Endodermal cell (in vitro differentiated cells): ENCODE measurements at regions not wholly inside any gene's neighbourhood (a gene's known extent, or its start where the extent isn't known, plus 50 kb on each side); places are given as distances from the start of the nearest gene placed in this dataset.
A peak's percentile ranks its signal among the peaks of the same experiment; 100 is the strongest.

ENCODE experiments used
- DNase-seq: peaks from one replicate; pipeline ENCODE4 v3.0.0-alpha.2; 2017
- H3K27ac ChIP-seq: 2 replicates; pipeline ENCODE4 v1.5.1; 2013; ENCODE audit warnings: mild to moderate bottlenecking, low read depth, low read length, moderate library complexity
- H3K27me3 ChIP-seq: 2 replicates; pipeline ENCODE4 v1.6.1; 2013; ENCODE audit warnings: mild to moderate bottlenecking, low read length, moderate library complexity; ENCODE audit not compliant: insufficient read depth, control insufficient read depth, poor library complexity, severe bottlenecking
- H3K36me3 ChIP-seq: 2 replicates; pipeline ENCODE4 v1.7.0; 2013; ENCODE audit warnings: mild to moderate bottlenecking, low read length, moderate library complexity; ENCODE audit not compliant: control insufficient read depth, insufficient read depth
- H3K4me1 ChIP-seq: one replicate; pipeline ENCODE4 v1.7.0; 2013; ENCODE audit warnings: low read length; ENCODE audit not compliant: control insufficient read depth, insufficient read depth
- H3K4me3 ChIP-seq: 2 replicates; pipeline ENCODE4 v1.5.1; 2013; ENCODE audit warnings: mild to moderate bottlenecking, low read length, moderate library complexity
- H3K9ac ChIP-seq: 2 replicates; pipeline ENCODE4 v1.6.1; 2013; ENCODE audit warnings: mild to moderate bottlenecking, low read length, moderate library complexity; ENCODE audit not compliant: poor library complexity, severe bottlenecking; ENCODE audit errors: extremely low read depth
- H3K9me3 ChIP-seq: 2 replicates; pipeline ENCODE4 v1.6.1; 2013; ENCODE audit warnings: mild to moderate bottlenecking, low read length, moderate library complexity; ENCODE audit not compliant: control insufficient read depth
- H3K27ac Mint-ChIP-seq: 2 replicates; pipeline ENCODE4 v1.8.0; 2020; ENCODE audit warnings: mixed read lengths
- H3K27me3 Mint-ChIP-seq: 2 replicates; pipeline ENCODE4 v1.8.0; 2021; ENCODE audit warnings: mild to moderate bottlenecking, mixed read lengths; ENCODE audit not compliant: insufficient read depth
- H3K36me3 Mint-ChIP-seq: 2 replicates; pipeline ENCODE4 v1.8.0; 2020; ENCODE audit warnings: low read depth, mixed read lengths
- H3K4me1 Mint-ChIP-seq: 2 replicates; pipeline ENCODE4 v1.8.0; 2020; ENCODE audit warnings: mixed read lengths
- H3K4me3 Mint-ChIP-seq: 2 replicates; pipeline ENCODE4 v1.8.0; 2020; ENCODE audit warnings: mild to moderate bottlenecking, moderate library complexity, mixed read lengths
- H3K9me3 Mint-ChIP-seq: 2 replicates; pipeline ENCODE4 v1.8.0; 2020; ENCODE audit warnings: mild to moderate bottlenecking, mixed read lengths
- CTCF ChIP-seq: fragments of 200-600 bp; sonication (generic); conservative IDR thresholded peaks from 2 replicates; pipeline ENCODE4 v1.5.0; 2021; ENCODE audit warnings: antibody characterized with exemption, mild to moderate bottlenecking
- WGBS, 2 experiments: methylation state at CpG; one replicate each; pipeline versions ENCODE4 v1.1.5 to v1.1.7; 2013; ENCODE audit warnings: missing lambda C conversion rate in 2 of 2, mixed read lengths in 1 of 2; ENCODE audit not compliant: insufficient coverage in 1 of 2, insufficient read length in 1 of 2; 5-methylcytosine and 5-hydroxymethylcytosine counted together

GRCh38 chr6:145254649-145255401, 480.5 kb downstream of the EPM2A start:
- TF ChIP-seq CTCF = no peak
- no peak overlapping the region for H3K4me3 ChIP-seq
- Mint-ChIP-seq H3K4me3 (no peak overlapping the region), H3K9me3 (no peaks in the 10 kb centered on the region), H3K36me3 (no peaks in the 10 kb centered on the region), H3K4me1 (peaks cover 17% of the 10 kb centered on the region), H3K27me3 (no peaks in the 10 kb centered on the region), H3K27ac (no peak overlapping the region)
- no peak overlapping the region for H3K27ac ChIP-seq
- H3K9ac ChIP-seq = no peak overlapping the region
- H3K27me3 ChIP-seq = no peaks in the 10 kb centered on the region
- peak; percentile 56 for DNase-seq
- no peaks in the 10 kb centered on the region for H3K36me3 ChIP-seq
- peaks cover 8% of the 10 kb centered on the region for H3K9me3 ChIP-seq
- 72 to 74% methylated on average over 5 of the region's 5 CpGs for WGBS, 2 experiments
- H3K4me1 ChIP-seq = no peaks in the 10 kb centered on the region

- Histone ChIP-seq H3K4me1 (no peaks in the 10 kb centered on the region), H3K27ac (no peak overlapping the region), H3K4me3 (no peak overlapping the region), H3K9me3 (peaks cover 8% of the 10 kb centered on the region), H3K36me3 (no peaks in the 10 kb centered on the region), H3K9ac (no peak overlapping the region), H3K27me3 (no peaks in the 10 kb centered on the region)
- WGBS, 2 experiments = 89% methylated on average over 1 of the region's 1 CpG; no CpG with 5 or more reads in 1 of the 2 experiments
- no peaks in the 10 kb centered on the region for H3K9me3 Mint-ChIP-seq
- no peak overlapping the region for H3K27ac Mint-ChIP-seq
- H3K4me3 Mint-ChIP-seq = no peak overlapping the region
- DNase-seq = no peak
- no peaks in the 10 kb centered on the region for H3K36me3 Mint-ChIP-seq
- H3K27me3 Mint-ChIP-seq = no peaks in the 10 kb centered on the region
- peaks cover 17% of the 10 kb centered on the region for H3K4me1 Mint-ChIP-seq
- TF ChIP-seq CTCF = no peak
Measured at GRCh38 chr6:145257704-145258103, 477.6 kb downstream of the EPM2A start.

GRCh38 chr6:145258122-145258521, 477.2 kb downstream of the EPM2A start:
- H3K36me3 ChIP-seq = no peaks in the 10 kb centered on the region
- peaks cover 8% of the 10 kb centered on the region for H3K9me3 ChIP-seq
- H3K27ac Mint-ChIP-seq = no peak overlapping the region
- H3K27me3 Mint-ChIP-seq = no peaks in the 10 kb centered on the region
- no peak overlapping the region for H3K9ac ChIP-seq
- no peak overlapping the region for H3K27ac ChIP-seq
- no CpG with 5 or more reads among the region's 1 CpG for WGBS, 2 experiments
- DNase-seq = no peak
- no peaks in the 10 kb centered on the region for H3K36me3 Mint-ChIP-seq
- no peak overlapping the region for H3K4me3 ChIP-seq
- no peak overlapping the region for H3K4me3 Mint-ChIP-seq
- TF ChIP-seq CTCF = no peak
- no peaks in the 10 kb centered on the region for H3K9me3 Mint-ChIP-seq
- H3K27me3 ChIP-seq = no peaks in the 10 kb centered on the region
- H3K4me1 ChIP-seq = no peaks in the 10 kb centered on the region
- H3K4me1 Mint-ChIP-seq = peaks cover 17% of the 10 kb centered on the region
